SK-N-SH (cell line): ENCODE measurements at regions not wholly inside any gene's neighbourhood (a gene's known extent, or its start where the extent isn't known, plus 50 kb on each side); places are given as distances from the start of the nearest gene placed in this dataset.

ENCODE experiments used
- CTCF ChIA-PET: fragments of 300-600, 350-600 bp; formaldehyde crosslinking; extraction: SDS; loops from one replicate; lab custom pipeline; 2021; lab: Yijun Ruan, JAX
- POLR2A ChIA-PET: fragments of 350-600 bp; sonication (Branson Sonifier 250); formaldehyde crosslinking; extraction: SDS; loops from one replicate; lab custom pipeline; 2020; ENCODE audit warnings: antibody characterized with exemption, inconsistent platforms; lab: Yijun Ruan, JAX
- DNase-seq: peaks from one replicate; pipeline ENCODE4 v3.0.0; 2012
- H2AFZ ChIP-seq: fragments of 200-600 bp; sonication (generic); 2 replicates; pipeline ENCODE4 v1.8.1; 2016; ENCODE audit warnings: antibody characterized with exemption, mild to moderate bottlenecking, low read depth
- H3F3A ChIP-seq: fragments of 200-600 bp; sonication (generic); replicated peaks from 2 replicates; pipeline ENCODE3; 2016; ENCODE audit warnings: antibody characterized with exemption, mild to moderate bottlenecking; ENCODE audit not compliant: insufficient read depth
- H3K27ac ChIP-seq, 2 experiments: fragments of 200-500 bp in 1 of 2; fragments of 200-600 bp in 1 of 2; sonication (Bioruptor generic) in 1 of 2; sonication (generic), shearing (Covaris generic) in 1 of 2; 2 replicates each; pipeline versions ENCODE4 v1.5.1 to v1.6.1; 2014 to 2016; ENCODE audit warnings: low read depth in 2 of 2, inconsistent platforms in 1 of 2, low read length in 1 of 2, mild to moderate bottlenecking in 1 of 2, mixed read lengths in 1 of 2
- H3K27me3 ChIP-seq: fragments of 200-600 bp; sonication (generic), shearing (Covaris generic); 2 replicates; pipeline ENCODE4 v1.6.1; 2016; ENCODE audit warnings: mixed run types; ENCODE audit not compliant: insufficient read depth
- H3K36me3 ChIP-seq, 2 experiments: fragments of 200-500 bp in 1 of 2; fragments of 200-600 bp in 1 of 2; sonication (Bioruptor generic) in 1 of 2; sonication (generic) in 1 of 2; replicated peaks in 1 of 2; 2 replicates each; pipeline versions ENCODE3 to v1.5.1; 2014 to 2016; ENCODE audit warnings: low read length in 1 of 2, mild to moderate bottlenecking in 1 of 2; ENCODE audit not compliant: insufficient read depth in 2 of 2, control insufficient read depth in 1 of 2
- H3K4me1 ChIP-seq, 2 experiments: fragments of 200-500 bp in 1 of 2; fragments of 200-600 bp in 1 of 2; sonication (Bioruptor generic) in 1 of 2; sonication (generic), shearing (Covaris generic) in 1 of 2; 2 replicates each; pipeline versions ENCODE4 v1.5.1 to v1.6.1; 2014 to 2016; ENCODE audit warnings: low read depth in 1 of 2, low read length in 1 of 2, mixed run types in 1 of 2; ENCODE audit not compliant: insufficient read depth in 2 of 2, control insufficient read depth in 1 of 2
- H3K4me2 ChIP-seq: fragments of 200-600 bp; sonication (generic), shearing (Covaris generic); 2 replicates; pipeline ENCODE4 v1.6.1; 2017; ENCODE audit warnings: mixed run types
- H3K4me3 ChIP-seq, 2 experiments: fragments of 200-500 bp in 1 of 2; fragments of 200-600 bp in 1 of 2; sonication (Bioruptor generic) in 1 of 2; sonication (generic), shearing (Covaris generic) in 1 of 2; 2 replicates each; pipeline versions ENCODE4 v1.5.1 to v1.8.1; 2014 to 2016; ENCODE audit warnings: low read depth in 2 of 2, inconsistent platforms in 1 of 2, low read length in 1 of 2, mild to moderate bottlenecking in 1 of 2, mixed read lengths in 1 of 2, moderate library complexity in 1 of 2
- H3K79me2 ChIP-seq: fragments of 200-600 bp; sonication (generic); 2 replicates; pipeline ENCODE4 v1.8.1; 2017; ENCODE audit warnings: mild to moderate bottlenecking; ENCODE audit not compliant: insufficient read depth
- H3K9ac ChIP-seq: fragments of 200-600 bp; sonication (generic); 2 replicates; pipeline ENCODE4 v1.6.1; 2017; ENCODE audit warnings: mixed run types
- H3K9me2 ChIP-seq: fragments of 200-600 bp; sonication (generic); 2 replicates; pipeline ENCODE4 v1.6.1; 2017; ENCODE audit warnings: mixed run types
- H3K9me3 ChIP-seq: fragments of 200-600 bp; sonication (generic); 2 replicates; pipeline ENCODE4 v1.6.1; 2017; ENCODE audit warnings: mixed run types, mild to moderate bottlenecking, moderate library complexity
- H4K20me1 ChIP-seq: fragments of 200-600 bp; sonication (generic); 2 replicates; pipeline ENCODE4 v1.6.1; 2017; ENCODE audit warnings: mild to moderate bottlenecking, mixed run types; ENCODE audit not compliant: insufficient read depth
- CTCF ChIP-seq: fragments of 200-600 bp; sonication (generic); IDR thresholded peaks from 2 replicates; pipeline ENCODE4 v1.6.1; 2017; ENCODE audit warnings: antibody characterized with exemption, mild to moderate bottlenecking, moderate library complexity
- ELF1 ChIP-seq: IDR thresholded peaks from 2 replicates; pipeline ENCODE4 v1.4.0; 2012
- FOXJ3 ChIP-seq: sonication (generic); formaldehyde crosslinking; IDR thresholded peaks from 2 replicates; pipeline ENCODE4 v1.5.1; 2020; ENCODE audit warnings: mild to moderate bottlenecking, missing genetic modification reagents
- FOXM1 ChIP-seq: IDR thresholded peaks from 2 replicates; pipeline ENCODE4 v1.4.0; 2012; ENCODE audit warnings: low read depth, mild to moderate bottlenecking
- GATA2 ChIP-seq: sonication (generic); formaldehyde crosslinking; IDR thresholded peaks from 2 replicates; pipeline ENCODE4 v1.5.0; 2020; ENCODE audit warnings: mild to moderate bottlenecking, missing genetic modification reagents
- MAX ChIP-seq: IDR thresholded peaks from 2 replicates; pipeline ENCODE4 v1.4.0; 2012; ENCODE audit warnings: low read depth
- MEF2A ChIP-seq: IDR thresholded peaks from 2 replicates; pipeline ENCODE4 v1.4.0; 2012; ENCODE audit warnings: low read depth, borderline replicate concordance
- NFIC ChIP-seq: IDR thresholded peaks from 2 replicates; pipeline ENCODE4 v1.4.0; 2012; ENCODE audit warnings: borderline replicate concordance
- PBX3 ChIP-seq: IDR thresholded peaks from 2 replicates; pipeline ENCODE4; 2012
- POLR2AphosphoS5 ChIP-seq: IDR thresholded peaks from 2 replicates; pipeline ENCODE4 v1.6.1; 2012; ENCODE audit warnings: low read depth, low read length
- RAD21 ChIP-seq: IDR thresholded peaks from 2 replicates; pipeline ENCODE4 v1.6.1; 2012; ENCODE audit warnings: mild to moderate bottlenecking, low read length
- REST ChIP-seq: IDR thresholded peaks from 2 replicates; pipeline ENCODE4 v1.6.1; 2012; ENCODE audit warnings: mild to moderate bottlenecking, low read depth, low read length, moderate library complexity
- TAF1 ChIP-seq: IDR thresholded peaks from 2 replicates; pipeline ENCODE4 v1.6.1; 2012; ENCODE audit warnings: low read depth, mild to moderate bottlenecking, low read length, moderate library complexity, borderline replicate concordance
- TCF12 ChIP-seq: IDR thresholded peaks from 2 replicates; pipeline ENCODE4 v1.4.0; 2012
- TEAD4 ChIP-seq: IDR thresholded peaks from 2 replicates; pipeline ENCODE4 v1.4.0; 2012; ENCODE audit warnings: mild to moderate bottlenecking, borderline replicate concordance; ENCODE audit not compliant: insufficient read depth
- USF2 ChIP-seq: fragments of 150-350 bp; IDR thresholded peaks from 2 replicates; pipeline ENCODE4 v1.6.1; 2017; ENCODE audit warnings: antibody characterized with exemption, low read length, low read depth, borderline replicate concordance
- YY1 ChIP-seq: IDR thresholded peaks from 2 replicates; pipeline ENCODE4 v1.4.0; 2012; ENCODE audit warnings: low read depth, mild to moderate bottlenecking
- WGBS: methylation state at CpG from one replicate; pipeline ENCODE4 v1.1.6; 2017; ENCODE audit warnings: low lambda C conversion rate; 5-methylcytosine and 5-hydroxymethylcytosine counted together

- TF ChIP-seq MAX, result no peak
- no peak for TF ChIP-seq YY1
- no peak for TF ChIP-seq ELF1
Observed at GRCh38 chr4:144590020-144590419, 55.9 kb upstream of the HHIP start (continued).

GRCh38 chr4:144591401-144591800 lies 54.6 kb upstream of the HHIP start:
- no peaks in the 10 kb centered on the region for H3K79me2 ChIP-seq
- no peak for DNase-seq
- no peak overlapping the region for H3K4me2 ChIP-seq
- 0 out of 2 replicates have a peak, but pooled peaks have one; percentile 7 for TF ChIP-seq PBX3
- TF ChIP-seq TCF12, result peak; percentile 45; the same call in 1 of the 2 replicates
- peak; percentile 63 for TF ChIP-seq NFIC
- TF ChIP-seq MAX, result no peak
- no peak for TF ChIP-seq GATA2 (CRISPR knock-in tag)
- POLR2A ChIA-PET, result no interaction called here
- no peaks in the 10 kb centered on the region for H3K36me3 ChIP-seq
- no peaks in the 10 kb centered on the region for H3K9me2 ChIP-seq
- H3K27me3 ChIP-seq, result no peaks in the 10 kb centered on the region
- H3F3A ChIP-seq, result no peaks in the 10 kb centered on the region
- no peaks in the 10 kb centered on the region for H4K20me1 ChIP-seq
- 0% methylated on average over 2 of the region's 2 CpGs for WGBS
- CTCF ChIA-PET, result no interaction called here
- no peak overlapping the region for H3K27ac ChIP-seq
- H3K9ac ChIP-seq, result no peak overlapping the region
- H3K4me3 ChIP-seq, result no peak overlapping the region
- no peaks in the 10 kb centered on the region for H3K4me1 ChIP-seq
- peak overlapping the region; percentile 70; the same call in 1 of the 2 replicates for H2AFZ ChIP-seq
- no peaks in the 10 kb centered on the region for H3K9me3 ChIP-seq

- ChIA-PET CTCF (no interaction called here), POLR2A (no interaction called here)
- H3K4me1 ChIP-seq, result no peaks in the 10 kb centered on the region
- H3K9me2 ChIP-seq, result no peaks in the 10 kb centered on the region
- H3K27me3 ChIP-seq, result no peaks in the 10 kb centered on the region
- no peak for TF ChIP-seq MEF2A
- TF ChIP-seq POLR2AphosphoS5, result no peak
- no peak for TF ChIP-seq RAD21
- no peak for TF ChIP-seq FOXM1
- no peak for TF ChIP-seq TEAD4
- no peak for TF ChIP-seq ELF1
- no peak for TF ChIP-seq REST
- no peak for TF ChIP-seq CTCF
- TF ChIP-seq FOXJ3 (CRISPR knock-in tag), result no peak
- TF ChIP-seq USF2, result no peak
- TF ChIP-seq TAF1, result no peak
- TF ChIP-seq NFIC, result no peak
- H3K27ac ChIP-seq, result no peak overlapping the region
- H3K9me3 ChIP-seq, result no peaks in the 10 kb centered on the region
- DNase-seq, result no peak
- no peak overlapping the region for H3K9ac ChIP-seq
- no peak overlapping the region for H3K4me3 ChIP-seq
- no peaks in the 10 kb centered on the region for H3F3A ChIP-seq
- no peaks in the 10 kb centered on the region for H4K20me1 ChIP-seq
- no peak overlapping the region for H3K4me2 ChIP-seq
- H3K79me2 ChIP-seq, result no peaks in the 10 kb centered on the region
- H3K36me3 ChIP-seq, result no peaks in the 10 kb centered on the region
- no peak overlapping the region for H2AFZ ChIP-seq
- 59% methylated on average over 2 of the region's 2 CpGs for WGBS
Observed at GRCh38 chr4:144592264-144592663, 53.7 kb upstream of the HHIP start.
